Esophagus squamous epithelium (tissue), 5 donors: ENCODE measurements at regions not wholly inside any gene's neighbourhood (a gene's known extent, or its start where the extent isn't known, plus 50 kb on each side); places are given as distances from the start of the nearest gene placed in this dataset.

ENCODE experiments used
- DNase-seq: peaks from one replicate; lab custom pipeline; 2025; lab: John Stamatoyannopoulos, UW
- H3K27ac ChIP-seq, 4 donors: fragments of 200-600 bp; sonication (generic); one replicate each; pipeline ENCODE4 v1.5.1; 2016 to 2019; ENCODE audit warnings: mild to moderate bottlenecking in 1 of 4
- H3K27me3 ChIP-seq, 4 donors: fragments of 200-600 bp; sonication (generic); 1 replicate in 3 of 4; 2 replicates in 1 of 4; pipeline versions ENCODE4 v1.5.1 to v1.6.0; 2017 to 2021; ENCODE audit warnings: antibody characterized with exemption in 1 of 4
- H3K36me3 ChIP-seq, 3 donors: fragments of 200-600 bp; sonication (generic); one replicate each; pipeline ENCODE4 v1.5.1; 2016 to 2019
- H3K4me1 ChIP-seq, 3 donors: fragments of 200-600 bp; sonication (generic); one replicate each; pipeline ENCODE4 v1.5.1; 2017 to 2019
- H3K4me3 ChIP-seq, 4 donors: fragments of 200-600 bp; sonication (generic); 1 replicate in 3 of 4; 2 replicates in 1 of 4; pipeline ENCODE4 v1.5.1; 2016 to 2019; ENCODE audit warnings: mild to moderate bottlenecking in 2 of 4, moderate library complexity in 1 of 4
- H3K9me3 ChIP-seq, 3 donors: fragments of 200-600 bp; sonication (generic); one replicate each; pipeline ENCODE4 v1.5.1; 2016 to 2019
- POLR2A ChIP-seq, 4 donors: fragments of 450-650 bp; IDR thresholded peaks; one replicate each; pipeline ENCODE4 v1.6.1; 2017; ENCODE audit warnings: antibody characterized with exemption in 4 of 4, mild to moderate bottlenecking in 4 of 4, moderate library complexity in 3 of 4
- WGBS, 2 donors: methylation state at CpG; one replicate each; pipeline ENCODE4 v1.1.5; 2018; 5-methylcytosine and 5-hydroxymethylcytosine counted together
- intact Hi-C: fragments of 100-400 bp; cut with DNase I; formaldehyde crosslinking; loops from one replicate; pipeline ENCODE4 v1.15.0; 2022
- TF ChIP-seq, protein P1 (sequence below), 6 experiments: fragments of 450-650 bp in 4 of 6; fragments of 200-600 bp in 2 of 6; sonication (generic) in 2 of 6; IDR thresholded peaks; one replicate each; pipeline ENCODE4 v1.5.1; 2016 to 2019; ENCODE audit warnings: antibody characterized with exemption in 6 of 6, mild to moderate bottlenecking in 4 of 6, moderate library complexity in 4 of 6
- donor health status: DM: yes; HTN: yes; CAD: no.

DNA sequence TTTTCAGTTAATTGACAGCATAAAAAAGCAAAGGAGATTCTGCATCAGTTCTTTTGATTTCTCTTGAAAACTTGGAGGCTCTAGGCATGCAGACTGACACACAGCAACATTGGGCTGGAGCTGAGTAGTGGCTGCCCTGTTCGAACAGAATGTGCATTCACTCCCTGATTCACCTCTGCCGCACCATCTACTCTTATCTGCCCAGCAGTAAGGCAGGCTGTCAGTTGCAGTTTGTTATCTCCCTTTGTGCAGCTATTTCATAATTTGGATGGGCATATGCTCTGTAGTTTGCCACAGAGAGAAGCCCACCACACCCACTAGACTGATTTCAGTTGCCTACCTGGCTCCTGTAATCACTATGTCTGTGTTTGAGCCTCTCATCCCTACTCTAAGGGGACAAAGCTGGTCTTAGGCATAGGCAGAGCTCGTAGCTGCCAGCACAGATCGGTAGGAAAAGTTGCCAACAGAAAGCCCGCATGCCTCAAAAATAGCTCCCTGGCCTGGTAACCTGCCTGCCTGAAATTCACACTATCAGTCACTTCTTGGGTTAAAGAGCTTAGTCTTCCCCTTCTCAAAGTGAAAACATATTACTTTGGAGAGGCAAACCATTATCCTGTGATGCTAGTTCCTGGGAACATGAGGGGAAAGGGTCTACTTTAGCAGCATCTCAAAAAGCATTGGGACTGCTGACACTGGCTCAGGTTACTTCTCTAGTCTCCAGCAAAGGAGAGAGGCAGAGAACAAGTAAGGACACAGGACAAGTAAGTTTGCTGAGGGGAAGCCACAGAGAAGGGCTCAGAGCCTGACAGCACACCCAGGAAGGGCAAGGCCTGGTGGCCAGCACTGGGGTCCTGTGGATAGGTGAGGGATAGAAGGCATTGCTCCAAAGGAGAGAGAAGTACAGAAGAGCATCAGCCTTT is 75.9 kb upstream of the TMEM164 start:
- no peak for TF ChIP-seq POLR2A (IDR thresholded peaks at IDR 0.05)
- TF ChIP-seq, protein P1, sequence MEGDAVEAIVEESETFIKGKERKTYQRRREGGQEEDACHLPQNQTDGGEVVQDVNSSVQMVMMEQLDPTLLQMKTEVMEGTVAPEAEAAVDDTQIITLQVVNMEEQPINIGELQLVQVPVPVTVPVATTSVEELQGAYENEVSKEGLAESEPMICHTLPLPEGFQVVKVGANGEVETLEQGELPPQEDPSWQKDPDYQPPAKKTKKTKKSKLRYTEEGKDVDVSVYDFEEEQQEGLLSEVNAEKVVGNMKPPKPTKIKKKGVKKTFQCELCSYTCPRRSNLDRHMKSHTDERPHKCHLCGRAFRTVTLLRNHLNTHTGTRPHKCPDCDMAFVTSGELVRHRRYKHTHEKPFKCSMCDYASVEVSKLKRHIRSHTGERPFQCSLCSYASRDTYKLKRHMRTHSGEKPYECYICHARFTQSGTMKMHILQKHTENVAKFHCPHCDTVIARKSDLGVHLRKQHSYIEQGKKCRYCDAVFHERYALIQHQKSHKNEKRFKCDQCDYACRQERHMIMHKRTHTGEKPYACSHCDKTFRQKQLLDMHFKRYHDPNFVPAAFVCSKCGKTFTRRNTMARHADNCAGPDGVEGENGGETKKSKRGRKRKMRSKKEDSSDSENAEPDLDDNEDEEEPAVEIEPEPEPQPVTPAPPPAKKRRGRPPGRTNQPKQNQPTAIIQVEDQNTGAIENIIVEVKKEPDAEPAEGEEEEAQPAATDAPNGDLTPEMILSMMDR (IDR thresholded peaks at IDR 0.05): no peak
- Histone ChIP-seq H3K36me3 (no peaks in the 10 kb centered on the region), H3K27ac (no peak overlapping the region), H3K9me3 (no peaks in the 10 kb centered on the region), H3K27me3 (no peaks in the 10 kb centered on the region), H3K4me1 (no peaks in the 10 kb centered on the region), H3K4me3 (no peak overlapping the region)
- 88 to 100% methylated on average over 2 to 5 of the region's 5 CpGs for WGBS, 2 donors
- intact Hi-C loops: no loop called here
- DNase-seq: no peak

DNA sequence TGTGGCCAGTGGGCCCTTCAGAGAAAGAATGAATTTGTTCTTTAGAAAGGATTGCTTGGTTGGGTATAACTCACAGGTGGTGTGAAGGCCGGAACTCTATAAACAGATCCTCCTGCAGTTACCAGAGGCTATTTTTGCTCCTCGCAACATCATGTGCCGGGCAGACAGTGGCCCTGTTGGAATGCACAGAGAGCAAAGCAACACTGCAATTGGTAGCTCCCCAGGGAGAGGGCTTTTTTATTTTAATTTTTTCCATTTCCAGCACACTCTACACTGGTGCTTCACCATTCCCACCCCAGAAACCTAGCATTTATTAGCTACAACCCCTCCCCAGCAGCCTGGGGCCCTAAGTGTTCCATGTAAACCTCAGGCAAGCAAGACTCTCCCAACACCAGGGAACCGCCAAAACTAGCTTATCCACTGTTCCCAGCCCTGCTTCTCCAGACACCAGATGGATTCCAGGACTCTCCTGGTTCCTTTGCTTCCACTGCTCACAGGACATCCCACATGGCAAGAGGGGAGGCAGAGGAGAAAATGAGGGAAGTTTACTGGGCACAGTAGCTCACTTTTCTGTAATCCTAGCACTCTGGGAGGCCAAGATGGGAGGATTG is 75.1 kb upstream of the TMEM164 start:
- intact Hi-C loops: no loop called here
- Histone ChIP-seq H3K27me3 (no peaks in the 10 kb centered on the region), H3K36me3 (no peaks in the 10 kb centered on the region), H3K4me1 (no peaks in the 10 kb centered on the region), H3K4me3 (no peak overlapping the region), H3K27ac (no peak overlapping the region), H3K9me3 (no peaks in the 10 kb centered on the region)
- TF ChIP-seq POLR2A (IDR thresholded peaks at IDR 0.05): no peak
- TF ChIP-seq, protein P1 (IDR thresholded peaks at IDR 0.05): no peak
- WGBS, 2 donors: 80 to 93% methylated on average over 4 of the region's 4 CpGs
- DNase-seq: no peak

DNA sequence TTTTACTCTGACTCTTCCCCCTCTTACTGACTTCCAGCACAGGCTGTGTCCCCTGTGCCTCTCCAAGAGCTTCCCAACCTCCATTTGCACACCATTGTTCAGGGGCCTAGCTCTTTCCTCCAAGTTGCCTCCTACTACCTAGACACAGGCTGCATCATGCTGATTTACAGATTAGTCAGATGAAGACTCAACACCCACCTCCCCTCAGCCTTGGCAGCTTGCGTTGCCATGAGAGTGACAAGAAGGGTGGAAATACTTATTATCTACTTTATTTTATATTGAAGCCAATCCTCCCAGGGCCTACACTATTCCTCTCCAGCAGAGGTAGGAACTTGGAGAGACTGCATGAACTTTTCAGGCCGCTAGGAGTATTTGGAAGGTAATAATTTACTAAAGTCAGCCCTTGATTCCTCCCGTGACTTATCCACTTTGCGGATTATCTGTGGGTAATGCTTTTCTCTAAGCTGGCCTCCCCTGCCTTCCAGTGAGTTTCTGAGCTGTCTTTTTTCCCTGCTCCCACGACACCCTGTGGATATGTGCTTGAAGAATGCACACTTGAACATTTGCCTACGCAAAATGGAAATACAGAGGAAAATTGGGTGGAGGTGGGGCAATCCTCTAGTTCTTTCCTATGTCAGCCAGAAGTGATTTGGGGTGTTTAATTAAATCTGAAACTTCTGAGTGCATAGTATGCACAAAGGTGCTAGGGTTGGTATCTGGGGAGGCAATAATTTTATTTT is 74.1 kb upstream of the TMEM164 start:
- intact Hi-C loops: no loop called here
- Histone ChIP-seq H3K4me1 (no peaks in the 10 kb centered on the region), H3K36me3 (no peaks in the 10 kb centered on the region), H3K27me3 (no peaks in the 10 kb centered on the region), H3K9me3 (no peaks in the 10 kb centered on the region), H3K4me3 (no peak overlapping the region), H3K27ac (no peak overlapping the region)
- WGBS, 2 donors: 86 to 88% methylated on average over 5 to 6 of the region's 6 CpGs
- no peak for TF ChIP-seq POLR2A (IDR thresholded peaks at IDR 0.05)
- TF ChIP-seq, protein P1 (IDR thresholded peaks at IDR 0.05): no peak
- DNase-seq: no peak

DNA sequence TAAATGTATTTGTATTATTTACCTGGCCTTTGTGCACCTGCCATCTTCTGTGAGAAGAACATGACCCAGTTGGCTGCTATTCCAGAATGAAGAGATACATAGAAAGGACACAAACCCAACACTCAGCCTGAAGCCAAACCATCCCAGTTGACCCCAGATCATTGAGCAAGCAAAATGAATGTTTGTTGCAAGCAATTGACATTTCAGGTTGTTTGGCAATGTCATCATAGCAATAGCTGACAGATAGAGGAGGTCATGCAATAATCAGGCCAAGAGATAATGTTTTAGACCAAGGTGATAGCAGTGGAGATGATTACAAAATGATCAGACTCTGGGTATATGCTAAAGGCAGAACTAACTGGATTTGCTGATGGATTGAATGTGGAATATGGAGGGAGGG is 71.2 kb upstream of the TMEM164 start:
- Histone ChIP-seq H3K27ac (no peak overlapping the region), H3K9me3 (no peaks in the 10 kb centered on the region), H3K4me1 (no peaks in the 10 kb centered on the region), H3K4me3 (no peak overlapping the region), H3K27me3 (no peaks in the 10 kb centered on the region), H3K36me3 (no peaks in the 10 kb centered on the region)
- DNase-seq: no peak
- TF ChIP-seq, protein P1 (IDR thresholded peaks at IDR 0.05): no peak
- no peak for TF ChIP-seq POLR2A (IDR thresholded peaks at IDR 0.05)
- intact Hi-C loops: no loop called here

DNA sequence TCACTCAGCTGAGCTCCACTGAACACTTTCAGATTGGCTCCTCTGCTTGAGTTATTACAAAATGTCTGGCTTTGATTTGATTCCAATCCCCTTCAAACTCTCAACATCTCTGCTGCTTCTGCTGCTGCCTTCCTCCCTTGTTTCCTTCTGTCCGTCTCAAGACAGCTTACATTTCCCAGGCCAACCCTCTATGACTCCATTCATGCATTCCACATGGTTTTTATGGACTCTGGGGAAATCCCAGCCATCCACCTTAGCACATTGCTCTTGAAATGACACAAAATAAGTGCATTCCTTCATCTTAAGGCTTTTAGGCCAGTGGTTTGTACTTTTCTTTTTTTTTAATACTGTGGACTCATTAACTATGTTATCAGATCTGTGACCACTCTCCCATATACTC is 68.5 kb upstream of the TMEM164 start:
- no peak overlapping the region for H3K4me3 ChIP-seq
- no peaks in the 10 kb centered on the region for H3K36me3 ChIP-seq
- DNase-seq: no peak
- H3K9me3 ChIP-seq: no peaks in the 10 kb centered on the region
- H3K4me1 ChIP-seq: no peaks in the 10 kb centered on the region
- no peak for TF ChIP-seq POLR2A (IDR thresholded peaks at IDR 0.05)
- TF ChIP-seq, protein P1 (IDR thresholded peaks at IDR 0.05): no peak
- intact Hi-C loops: no loop called here
- WGBS, 2 donors: 36 to 57% methylated on average over 1 of the region's 1 CpG
- H3K27me3 ChIP-seq: no peaks in the 10 kb centered on the region
- H3K27ac ChIP-seq: no peak overlapping the region
